GM13977 (cell line): ENCODE measurements at regions not wholly inside any gene's neighbourhood (a gene's known extent, or its start where the extent isn't known, plus 50 kb on each side); places are given as distances from the start of the nearest gene placed in this dataset.

Experiments used
- DNase-seq: peaks from one replicate; pipeline ENCODE4 v3.0.0; 2012; ENCODE audit warnings: low spot score
- CTCF ChIP-seq: IDR thresholded peaks from 2 replicates; pipeline ENCODE4 v1.5.1; 2012; ENCODE audit warnings: mild to moderate bottlenecking, control low read depth; ENCODE audit not compliant: insufficient read depth; ENCODE audit errors: extremely low read depth, missing control alignments
- in situ Hi-C: fragments of 300-500 bp; cut with MboI; formaldehyde crosslinking; loops from one replicate; pipeline ENCODE4 v1.12.0; 2022; ENCODE audit warnings: low sequenced_read_pairs, low pct_unique_long_range_greater_than_20kb, mixed read lengths, inconsistent platforms; ENCODE audit not compliant: unreplicated experiment

GRCh38 chr14:61213191-61213621 is 67.9 kb downstream of the TMEM30B start:
- in situ Hi-C loops: no loop called here
- DNase-seq: no peak
- TF ChIP-seq CTCF: no peak

- DNase-seq: no peak
- TF ChIP-seq CTCF: no peak
- in situ Hi-C loops: no loop called here
These were observed 68.6 kb downstream of the TMEM30B start for GRCh38 chr14:61212546-61212945.

GRCh38 chr14:61211476-61212255 is 69.5 kb downstream of the TMEM30B start:
- DNase-seq: no peak
- in situ Hi-C loops: no loop called here
- no peak for TF ChIP-seq CTCF

- in situ Hi-C loops: no loop called here
- TF ChIP-seq CTCF: no peak
- DNase-seq: no peak
These were observed 77.9 kb downstream of the TMEM30B start for GRCh38 chr14:61203081-61203753.

GRCh38 chr14:61202124-61202523 is 79.0 kb downstream of the TMEM30B start:
- in situ Hi-C loops: no loop called here
- no peak for DNase-seq
- TF ChIP-seq CTCF: no peak

GRCh38 chr14:61201171-61201570 is 80.0 kb downstream of the TMEM30B start:
- no peak for DNase-seq
- TF ChIP-seq CTCF: no peak
- in situ Hi-C loops: no loop called here
